NCI-H748 (cell line): ENCODE measurements at regions not wholly inside any gene's neighbourhood (a gene's known extent, or its start where the extent isn't known, plus 50 kb on each side); places are given as distances from the start of the nearest gene placed in this dataset.

Experiments
- DNase-seq: peaks from one replicate; lab custom pipeline; 2025; ENCODE audit not compliant: unreplicated experiment; lab: John Stamatoyannopoulos, UW

DNA sequence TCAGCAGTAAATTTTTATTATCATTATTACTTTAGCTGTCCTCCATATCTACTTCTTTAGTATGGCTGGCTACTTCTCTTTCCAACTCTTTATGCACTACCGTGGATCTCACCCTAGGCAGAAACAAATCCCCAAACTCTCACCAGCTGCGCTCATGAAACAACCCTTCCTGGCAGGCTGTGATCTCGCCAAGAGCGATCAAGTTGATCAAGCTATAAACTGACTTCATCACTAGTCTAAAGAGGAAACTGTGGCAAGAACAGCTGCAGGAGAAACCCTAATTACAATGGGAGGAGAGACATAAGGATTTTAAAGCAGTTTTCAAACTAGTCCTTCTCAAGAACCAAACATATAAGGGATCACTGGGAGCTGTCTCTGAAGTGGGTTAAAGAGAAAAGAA, 160.5 kb upstream of the PRSS58 start:
- DNase-seq = no peak

DNA sequence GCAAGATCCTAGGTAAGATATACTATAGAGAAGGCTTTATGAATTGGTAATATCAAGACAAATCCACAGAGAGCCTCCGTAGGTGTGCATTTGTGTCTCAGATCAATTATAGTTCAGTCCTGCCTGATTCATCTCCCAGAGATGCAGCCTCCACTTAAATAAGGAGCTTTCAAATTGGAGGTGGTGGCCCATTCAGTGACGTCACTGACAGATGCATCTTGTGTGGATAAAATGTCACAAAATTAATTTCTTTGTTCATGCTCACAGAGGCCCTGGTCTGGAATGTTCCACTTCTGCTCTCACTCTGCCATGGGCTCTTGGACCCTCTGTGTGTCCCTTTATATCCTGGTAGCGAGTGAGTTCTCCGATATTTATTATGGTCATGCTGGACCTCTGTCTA, 157.1 kb upstream of the PRSS58 start:
- no peak for DNase-seq

DNA sequence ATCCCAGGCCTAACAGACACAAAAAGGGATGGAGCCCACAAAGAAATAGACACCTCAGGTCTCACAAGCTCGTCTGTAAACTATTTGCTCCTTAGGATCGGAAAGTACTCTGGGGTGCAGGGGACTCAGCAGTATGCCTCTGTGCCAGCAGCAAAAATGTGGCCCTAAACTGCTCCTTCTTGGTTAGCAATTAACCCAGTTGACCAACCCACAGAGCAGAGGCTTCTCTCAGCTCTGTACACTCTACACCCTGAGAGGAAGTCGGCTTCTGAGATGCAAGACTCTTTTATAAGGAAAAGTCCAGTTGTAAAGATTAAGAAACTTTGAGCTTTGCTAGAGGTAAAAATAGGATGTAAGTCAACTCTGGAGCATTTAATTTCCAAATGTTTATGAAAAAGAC, 156.3 kb upstream of the PRSS58 start:
- no peak for DNase-seq

DNA sequence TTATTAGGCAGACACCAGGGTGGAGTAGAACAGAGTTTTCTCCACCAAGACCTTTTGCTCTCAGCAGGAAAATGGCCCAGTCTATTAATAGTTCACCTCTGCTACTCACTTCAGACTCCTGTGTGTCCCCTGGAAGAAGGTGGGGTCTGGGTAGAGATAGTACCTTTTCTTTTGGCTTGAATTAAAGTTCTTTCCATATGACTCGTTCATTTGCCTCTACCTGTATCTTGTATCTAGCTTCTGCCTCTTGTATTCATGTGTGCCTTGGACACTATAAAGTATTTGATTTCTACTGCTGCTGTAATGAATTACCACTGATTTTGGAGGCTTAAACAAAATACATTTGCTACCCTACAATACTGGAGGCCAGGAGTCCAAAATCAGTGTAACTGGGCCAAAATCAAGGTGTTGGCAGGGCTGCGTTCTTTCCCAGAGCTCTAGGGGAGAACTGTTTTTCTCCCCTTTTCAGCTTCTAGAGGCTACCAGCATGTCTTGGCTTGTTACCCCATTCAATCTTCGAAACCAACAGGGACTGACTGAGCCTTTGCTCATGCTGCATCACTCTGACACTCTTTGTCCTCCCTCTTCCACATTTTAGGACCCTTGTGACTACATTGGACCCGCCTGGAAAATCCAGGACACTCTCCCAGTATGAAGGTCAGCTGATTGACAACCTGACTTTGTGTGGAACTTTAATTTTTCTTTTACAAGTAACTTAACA, 155.6 kb upstream of the PRSS58 start:
- DNase-seq = no peak

DNA sequence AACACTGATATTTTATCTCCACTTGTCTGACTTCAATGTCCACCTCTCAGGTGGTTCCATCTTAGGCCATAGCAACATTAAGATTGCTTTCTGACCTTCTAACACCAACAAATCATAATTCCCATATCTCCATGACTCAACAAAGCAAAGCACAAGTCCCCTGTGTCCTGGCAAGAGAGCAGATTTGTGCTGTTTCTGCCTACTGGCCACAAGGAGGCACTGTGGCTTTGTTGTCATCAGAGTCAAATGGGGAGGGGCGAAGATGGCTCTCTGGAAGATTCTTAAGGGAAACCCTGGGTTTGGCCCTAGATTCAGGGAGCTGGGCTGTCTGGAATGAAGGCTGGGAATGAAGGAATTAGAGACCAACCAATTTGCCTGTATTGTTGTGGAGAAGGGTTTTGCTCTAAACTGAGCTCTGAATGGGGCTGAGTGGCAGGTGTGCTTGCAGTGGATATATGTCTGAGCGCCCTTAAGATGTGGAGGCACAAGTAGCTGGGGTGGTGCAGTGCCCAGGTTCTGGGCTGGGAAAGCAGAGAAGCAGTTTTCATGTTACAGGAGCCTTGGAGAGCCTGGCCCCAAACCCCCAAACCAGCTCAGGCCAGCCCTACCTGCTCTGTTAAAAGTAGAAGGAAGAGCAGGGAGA, 154.8 kb upstream of the PRSS58 start:
- DNase-seq = peak; percentile 28

DNA sequence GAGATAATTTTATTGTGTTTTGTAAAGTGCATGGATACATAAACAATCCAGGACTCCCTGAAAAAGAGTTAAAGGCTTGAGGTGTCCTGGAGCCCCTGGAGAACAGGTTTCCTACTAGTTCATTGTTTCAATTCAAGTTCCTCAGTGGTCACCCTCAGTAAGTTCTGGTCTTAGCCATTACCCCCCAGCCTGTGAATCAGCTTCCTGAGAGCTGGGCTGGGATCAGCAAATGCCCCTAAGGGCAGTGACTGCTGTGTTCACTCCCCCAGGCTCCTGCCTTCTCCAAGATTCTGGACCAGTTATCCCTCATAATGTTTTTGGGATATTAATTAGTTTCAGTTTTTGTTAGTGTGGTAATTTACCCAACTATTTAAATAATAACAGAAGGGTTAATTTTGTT, 151.6 kb upstream of the PRSS58 start:
- DNase-seq = no peak

DNA sequence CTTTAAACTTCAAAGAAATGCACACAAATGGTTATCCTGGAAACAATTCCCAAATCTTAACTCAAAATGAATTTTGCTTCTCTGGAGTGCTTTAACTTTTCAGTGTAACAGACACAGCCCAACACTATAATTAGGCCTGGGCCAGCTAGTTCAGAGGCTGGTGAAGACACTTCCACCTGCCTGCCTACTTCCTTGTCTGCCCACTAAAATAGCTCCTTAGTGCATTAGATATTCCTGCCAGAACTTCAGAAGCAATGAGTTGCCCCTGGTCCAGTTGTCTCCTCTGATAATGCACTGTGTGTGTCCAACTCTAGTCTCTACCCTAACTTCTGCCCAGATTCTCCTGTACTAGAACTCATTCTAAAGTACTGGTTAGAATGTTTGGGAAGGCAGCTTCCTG, 150.9 kb upstream of the PRSS58 start:
- DNase-seq = no peak

DNA sequence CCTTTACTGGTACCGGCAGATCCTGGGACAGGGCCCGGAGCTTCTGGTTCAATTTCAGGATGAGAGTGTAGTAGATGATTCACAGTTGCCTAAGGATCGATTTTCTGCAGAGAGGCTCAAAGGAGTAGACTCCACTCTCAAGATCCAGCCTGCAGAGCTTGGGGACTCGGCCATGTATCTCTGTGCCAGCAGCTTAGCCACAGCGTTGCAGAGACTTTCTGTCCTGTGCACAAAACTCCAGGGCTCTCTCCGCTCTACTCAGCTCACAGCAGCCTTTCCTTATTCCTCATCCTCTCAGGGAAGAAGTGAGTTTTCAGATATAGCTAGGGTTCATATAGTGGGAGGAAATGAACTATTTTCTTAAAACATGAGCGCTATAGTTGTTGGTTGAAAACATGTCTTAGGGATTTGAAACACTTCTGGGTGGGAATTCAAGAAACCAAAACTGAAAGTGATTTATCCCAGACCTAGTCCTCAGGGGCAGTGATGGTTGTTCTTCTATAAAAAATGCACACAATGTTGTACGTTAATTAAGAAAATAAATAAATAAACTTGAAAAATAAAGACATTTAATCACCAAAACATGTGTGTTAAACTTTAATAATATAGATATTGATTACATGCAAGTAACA, 150.2 kb upstream of the PRSS58 start:
- no peak for DNase-seq

DNA sequence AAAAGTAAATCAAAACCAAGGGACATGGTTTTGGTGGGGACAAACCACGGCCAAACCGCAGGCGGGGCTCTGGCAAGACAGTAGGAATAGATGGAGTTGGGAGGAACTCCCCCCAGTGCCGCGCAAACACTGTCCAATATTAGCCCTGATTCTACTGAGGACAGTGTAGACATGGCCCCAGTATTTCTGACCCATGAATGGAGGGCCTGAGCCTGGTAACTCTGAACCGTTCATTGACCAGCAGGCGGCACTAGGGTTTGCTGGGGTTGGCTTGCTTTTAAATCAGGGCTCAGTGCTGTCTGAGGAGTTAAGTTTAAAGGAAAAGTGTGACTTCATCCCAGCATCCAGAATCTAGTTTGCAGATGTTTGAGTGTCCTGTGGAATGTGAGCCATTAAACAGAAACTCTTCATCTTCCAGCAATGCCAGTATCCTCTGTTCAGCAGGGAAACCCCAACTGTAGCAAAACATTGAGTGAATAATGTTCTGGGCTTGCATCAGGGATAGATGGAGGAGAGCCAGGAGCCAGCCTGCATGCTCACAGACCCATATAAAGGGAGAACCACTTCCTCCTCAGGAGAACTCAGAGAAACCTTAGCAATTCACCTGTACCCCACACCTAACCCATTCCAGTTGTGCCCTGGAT, 147.4 kb upstream of the PRSS58 start:
- no peak for DNase-seq

DNA sequence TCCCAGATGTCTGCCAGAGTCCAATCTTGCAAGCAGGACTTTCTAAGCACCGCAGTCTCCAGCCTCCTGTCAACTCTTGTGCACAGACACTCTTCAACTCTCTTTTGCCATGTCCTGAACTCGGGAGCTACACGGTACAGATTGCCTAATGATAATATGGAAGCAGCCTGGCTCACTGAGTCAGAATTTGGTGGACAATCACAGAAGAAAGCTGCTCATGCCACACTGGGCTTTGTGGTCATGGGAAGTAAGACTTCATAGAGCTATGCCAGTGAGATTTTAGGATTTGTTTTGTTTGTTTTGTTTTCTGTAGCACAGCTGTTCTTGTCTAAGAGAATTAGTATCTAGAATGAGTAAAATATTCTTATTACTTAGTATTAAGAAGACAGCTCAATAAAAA, 144.1 kb upstream of the PRSS58 start:
- no peak for DNase-seq

DNA sequence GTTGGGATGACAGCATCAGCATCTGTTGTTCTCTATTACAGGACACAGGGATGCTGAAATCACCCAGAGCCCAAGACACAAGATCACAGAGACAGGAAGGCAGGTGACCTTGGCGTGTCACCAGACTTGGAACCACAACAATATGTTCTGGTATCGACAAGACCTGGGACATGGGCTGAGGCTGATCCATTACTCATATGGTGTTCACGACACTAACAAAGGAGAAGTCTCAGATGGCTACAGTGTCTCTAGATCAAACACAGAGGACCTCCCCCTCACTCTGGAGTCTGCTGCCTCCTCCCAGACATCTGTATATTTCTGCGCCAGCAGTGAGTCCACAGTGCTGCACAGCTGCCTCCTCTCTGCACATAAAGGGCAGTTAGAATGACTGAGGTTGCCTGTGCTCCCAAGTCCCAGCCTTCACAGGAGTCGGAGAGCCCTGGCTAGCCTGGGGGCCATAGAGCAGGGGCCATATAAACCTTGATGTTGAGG, 142.2 kb upstream of the PRSS58 start:
- DNase-seq = no peak

DNA sequence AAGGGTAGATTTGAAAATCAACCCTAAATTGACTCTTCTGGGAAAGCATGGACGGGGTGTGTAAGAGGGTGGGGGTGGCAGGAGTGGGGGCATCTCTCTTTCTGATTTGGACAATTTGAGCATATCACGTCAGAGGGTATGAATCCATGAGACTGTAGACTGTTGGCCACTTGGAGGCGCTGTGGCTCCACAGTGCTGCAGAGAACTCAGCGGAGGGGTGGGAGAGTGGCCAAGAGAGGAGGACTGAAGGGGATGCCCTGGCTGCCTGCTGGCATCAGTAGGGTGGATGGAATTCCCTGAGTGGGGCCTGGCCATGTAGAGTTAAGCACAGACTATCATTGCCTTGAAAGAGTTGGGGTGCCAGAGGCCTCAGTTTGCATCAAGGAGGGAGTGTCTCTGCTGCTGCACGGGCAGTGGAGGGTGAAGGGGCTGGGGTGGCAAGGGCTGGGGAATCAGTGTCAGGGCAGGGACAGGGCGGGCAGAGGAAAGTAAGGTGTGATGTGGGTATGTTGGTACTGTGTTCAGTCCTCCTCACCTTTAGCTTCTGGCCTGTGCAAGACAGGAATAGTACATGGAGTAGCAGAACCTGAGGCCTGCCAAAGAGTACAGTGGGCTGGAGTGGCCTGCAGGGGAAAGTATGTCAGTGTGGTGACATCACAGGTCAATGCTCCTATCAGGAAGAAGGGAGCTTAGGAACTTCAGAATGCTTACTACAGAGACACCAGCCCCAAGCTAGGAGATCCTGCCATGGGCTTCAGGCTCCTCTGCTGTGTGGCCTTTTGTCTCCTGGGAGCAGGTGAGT, 133.5 kb upstream of the PRSS58 start:
- DNase-seq = peak; percentile 25

DNA sequence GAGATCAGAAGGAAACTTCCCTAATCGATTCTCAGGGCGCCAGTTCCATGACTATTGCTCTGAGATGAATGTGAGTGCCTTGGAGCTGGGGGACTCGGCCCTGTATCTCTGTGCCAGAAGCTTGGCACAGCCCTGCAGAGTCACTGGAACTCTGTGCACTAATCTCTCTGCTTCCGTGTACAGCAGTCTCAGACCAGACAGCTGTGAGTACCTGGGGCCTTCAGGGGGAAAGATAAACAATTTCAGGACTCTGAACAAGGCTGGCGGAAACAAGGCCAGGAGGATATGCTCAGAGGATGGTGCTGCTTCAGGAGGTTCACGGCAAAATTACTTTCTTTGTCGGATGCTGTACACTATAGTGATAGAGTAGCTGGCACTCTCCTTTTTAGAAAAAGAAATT, 131.7 kb upstream of the PRSS58 start:
- peak; percentile 21 for DNase-seq

DNA sequence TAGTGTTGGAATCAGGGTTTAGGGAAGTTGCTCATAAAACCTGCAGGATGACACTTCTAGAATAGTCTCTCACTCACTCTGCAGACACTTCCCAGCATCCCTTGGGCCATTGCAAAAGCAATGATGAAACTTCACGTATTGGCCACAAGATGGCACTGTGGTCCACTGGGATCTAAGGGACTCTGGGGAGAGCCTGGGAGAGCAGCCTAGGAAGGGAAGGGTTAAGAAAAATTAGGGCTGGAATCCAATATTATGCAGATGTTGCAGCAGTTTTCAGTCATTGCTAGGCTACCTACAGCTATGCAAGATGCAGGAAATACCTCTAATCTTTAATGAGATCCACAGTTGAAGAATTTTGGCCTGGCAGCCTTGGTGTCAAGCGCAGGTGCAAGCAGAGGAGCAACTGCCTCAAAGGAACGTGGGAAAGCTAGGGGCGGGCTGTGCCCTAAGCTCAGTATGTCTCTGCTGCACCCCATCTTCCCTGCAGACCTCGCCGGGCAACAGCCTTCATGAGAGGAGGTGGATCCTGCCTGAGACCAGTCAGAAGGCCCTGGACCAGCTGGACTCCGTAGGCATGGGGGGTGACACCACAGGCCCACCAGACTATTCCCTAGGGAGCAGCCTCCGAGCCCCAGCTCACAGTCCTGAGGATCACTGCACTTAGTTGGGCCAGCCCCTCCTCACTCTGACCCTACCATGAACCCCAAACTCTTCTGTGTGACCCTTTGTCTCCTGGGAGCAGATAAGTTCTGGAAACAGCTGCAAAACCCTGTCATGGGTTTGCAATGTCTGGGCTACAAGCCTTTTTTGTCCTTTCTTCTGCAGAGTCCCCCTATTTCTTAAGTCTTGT, 127.9 kb upstream of the PRSS58 start:
- peak; percentile 62 for DNase-seq

DNA sequence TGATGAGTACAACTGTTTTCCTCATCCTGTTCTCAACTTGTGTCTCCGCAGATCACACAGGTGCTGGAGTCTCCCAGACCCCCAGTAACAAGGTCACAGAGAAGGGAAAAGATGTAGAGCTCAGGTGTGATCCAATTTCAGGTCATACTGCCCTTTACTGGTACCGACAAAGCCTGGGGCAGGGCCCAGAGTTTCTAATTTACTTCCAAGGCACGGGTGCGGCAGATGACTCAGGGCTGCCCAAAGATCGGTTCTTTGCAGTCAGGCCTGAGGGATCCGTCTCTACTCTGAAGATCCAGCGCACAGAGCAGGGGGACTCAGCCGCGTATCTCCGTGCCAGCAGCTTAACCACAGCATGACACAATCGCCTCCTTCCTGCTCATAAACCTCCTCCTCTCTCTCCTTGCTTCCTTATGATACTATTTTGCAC, 126.7 kb upstream of the PRSS58 start:
- DNase-seq = no peak

DNA sequence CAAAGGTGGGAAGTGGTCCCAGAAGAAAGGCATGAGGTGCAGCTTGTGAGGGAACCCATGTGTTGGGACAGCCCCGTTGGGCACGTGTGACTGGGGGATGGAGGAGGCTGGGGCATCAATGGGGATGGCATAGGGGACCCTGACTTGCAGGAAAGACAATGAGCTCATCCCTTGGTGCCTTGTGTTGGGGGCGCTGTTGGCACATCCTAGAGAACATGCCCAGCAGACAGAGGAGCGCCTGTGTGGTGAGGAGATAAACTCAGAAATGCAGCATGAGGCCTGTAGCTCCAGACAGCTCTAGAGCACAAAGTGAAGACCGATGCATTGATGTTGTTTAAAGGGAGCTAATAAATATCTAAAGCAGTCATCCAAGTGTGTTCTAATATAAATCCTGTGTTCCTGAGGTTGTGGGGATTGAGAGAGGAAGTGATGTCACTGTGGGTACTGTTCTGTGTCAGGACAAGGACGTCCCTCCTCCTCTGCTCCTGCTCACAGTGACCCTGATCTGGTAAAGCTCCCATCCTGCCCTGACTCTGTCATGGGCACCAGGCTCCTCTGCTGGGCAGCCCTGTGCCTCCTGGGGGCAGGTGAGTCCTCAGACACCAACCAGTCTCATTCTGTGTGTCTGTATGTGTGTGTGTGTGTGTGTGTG, 126.1 kb upstream of the PRSS58 start:
- DNase-seq = no peak

DNA sequence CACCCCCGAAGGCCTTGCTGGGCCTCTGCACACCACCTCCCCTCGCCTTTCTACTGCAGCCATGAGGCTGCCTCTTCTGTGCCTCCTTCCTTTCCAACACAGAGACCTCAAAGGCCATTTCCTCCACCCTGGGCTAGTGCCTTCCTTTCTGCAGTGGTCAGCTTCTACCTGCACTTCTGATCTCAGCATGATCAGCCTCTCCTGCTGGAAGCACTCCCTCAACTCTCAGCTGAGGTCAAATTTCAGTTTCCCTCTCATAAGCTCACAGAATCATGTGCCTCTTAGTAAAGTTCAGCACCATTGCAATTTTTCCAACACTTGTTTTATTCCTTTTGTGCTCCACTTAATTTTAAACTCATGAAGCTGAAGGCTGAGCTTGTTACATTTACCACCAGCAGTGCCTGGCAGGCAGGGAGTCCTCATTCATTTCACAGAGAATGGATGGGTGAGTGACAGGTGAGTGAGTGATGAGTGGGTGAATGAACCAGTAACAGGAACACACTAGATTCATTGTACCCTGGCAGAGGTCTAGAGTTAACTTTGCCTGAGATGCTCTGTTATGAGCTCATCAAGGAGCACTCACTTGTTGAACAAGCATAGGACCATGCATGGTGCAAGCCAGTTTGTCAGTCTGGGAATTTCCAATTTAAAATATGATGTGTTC, 124.0 kb upstream of the PRSS58 start:
- DNase-seq = no peak

DNA sequence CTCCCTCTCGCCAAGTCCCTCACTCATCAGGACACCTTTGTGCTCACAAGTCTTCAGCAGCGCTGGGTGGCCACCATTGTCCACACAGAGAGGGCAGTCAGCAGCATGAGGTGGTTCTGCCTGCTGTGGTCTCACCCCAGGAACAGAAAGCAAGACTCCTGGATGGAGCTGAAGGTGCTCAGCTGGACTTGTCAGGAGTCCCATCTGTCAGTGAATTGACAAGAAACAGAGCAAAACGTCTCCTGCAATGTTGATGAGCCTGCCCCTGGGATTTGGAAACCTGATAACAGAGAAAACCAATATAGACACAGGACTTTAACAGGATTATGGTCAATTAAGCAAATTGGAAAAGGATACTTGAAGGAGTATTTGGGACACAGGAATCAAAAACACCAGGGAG, 122.2 kb upstream of the PRSS58 start:
- DNase-seq = no peak
